Thyroid gland (tissue), 4 donors: ENCODE measurements at regions not wholly inside any gene's neighbourhood (a gene's known extent, or its start where the extent isn't known, plus 50 kb on each side); places are given as distances from the start of the nearest gene placed in this dataset.

Experiments used
- CTCF ChIP-seq, 6 experiments: fragments of 200-600 bp in 3 of 6; fragments of 450-650 bp in 3 of 6; sonication (generic) in 3 of 6; IDR thresholded peaks; one replicate each; pipeline ENCODE4 v1.5.1; 2016 to 2019; ENCODE audit warnings: antibody characterized with exemption in 6 of 6, mild to moderate bottlenecking in 2 of 6, inconsistent platforms in 1 of 6, moderate library complexity in 1 of 6
- POLR2A ChIP-seq, 2 donors: fragments of 450-650 bp; IDR thresholded peaks; one replicate each; pipeline ENCODE4 v1.6.1; 2017; ENCODE audit warnings: antibody characterized with exemption in 2 of 2, mild to moderate bottlenecking in 2 of 2, moderate library complexity in 1 of 2

GRCh38 chr4:119984996-119985395 is 81.7 kb downstream of the MAD2L1 start:
- no peak for TF ChIP-seq CTCF (IDR thresholded peaks at IDR 0.05)
- TF ChIP-seq POLR2A (IDR thresholded peaks at IDR 0.05), result no peak
